ENCODE measurements at regions not wholly inside any gene's neighbourhood (a gene's known extent, or its start where the extent isn't known, plus 50 kb on each side); places are given as distances from the start of the nearest gene placed in this dataset.
"Not testable (repeated sequence)": the region's sequence is repeated elsewhere in the genome, so short reads cannot be mapped to it uniquely, and the experiment has no call there.

DNA sequence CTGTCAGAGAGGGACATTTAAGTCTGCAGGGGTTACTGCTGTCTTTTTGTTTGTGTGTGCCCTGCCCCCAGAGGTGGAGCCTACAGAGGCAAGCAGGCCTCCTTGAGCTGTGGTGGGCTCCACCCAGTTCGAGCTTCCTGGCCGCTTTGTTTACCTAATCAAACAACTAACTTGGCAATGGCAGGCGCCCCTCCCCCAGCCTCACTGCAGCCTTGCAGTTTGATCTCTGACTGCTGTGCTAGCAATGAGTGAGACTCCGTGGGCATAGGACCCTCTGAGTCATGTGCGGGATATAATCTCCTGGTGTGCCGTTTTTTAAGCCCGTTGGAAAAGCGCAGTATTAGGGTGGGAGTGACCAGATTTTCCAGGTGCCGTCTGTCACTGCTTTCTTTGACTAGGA, 216.8 kb upstream of the CDKN2B start:
- not testable (repeated sequence) for DNase-seq

DNA sequence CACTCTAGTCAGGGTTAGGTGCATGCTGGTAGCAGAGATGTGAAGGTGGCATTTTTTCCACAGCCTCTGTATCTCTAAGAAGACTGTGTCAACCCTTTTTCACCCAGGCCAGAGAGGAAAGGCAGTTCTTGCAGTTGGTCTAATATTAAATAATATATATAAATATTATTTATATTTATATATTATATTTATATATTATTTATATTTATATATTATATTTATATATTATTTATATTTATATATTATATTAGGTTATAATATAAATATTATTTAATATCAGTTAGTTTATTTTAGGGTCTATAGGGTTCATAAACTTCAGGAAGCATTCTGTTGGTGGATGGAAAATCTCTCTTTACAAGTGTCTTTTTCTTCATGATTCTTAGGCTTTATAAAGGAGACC, 218.6 kb upstream of the DMRTA1 start:
- DNase-seq: no peak

DNA sequence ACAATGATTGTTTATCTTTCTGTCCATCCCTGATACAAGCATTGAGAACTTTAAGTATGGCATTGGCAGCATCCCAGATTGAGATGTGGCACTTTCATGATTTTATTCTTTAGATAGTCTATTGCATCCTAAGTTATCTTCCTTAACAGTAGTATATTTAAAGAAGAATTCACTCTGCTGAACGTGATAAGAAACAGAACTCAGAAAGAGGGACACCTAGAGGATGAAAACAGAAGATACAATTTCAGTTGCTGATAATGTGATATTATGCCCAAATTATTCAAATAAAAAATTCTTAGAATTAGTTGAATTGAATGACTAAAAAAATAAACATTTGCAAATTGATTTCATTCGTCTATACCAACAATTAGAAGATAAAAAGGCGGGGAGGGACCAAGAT, 218.1 kb upstream of the DMRTA1 start:
- DNase-seq: no peak

DNA sequence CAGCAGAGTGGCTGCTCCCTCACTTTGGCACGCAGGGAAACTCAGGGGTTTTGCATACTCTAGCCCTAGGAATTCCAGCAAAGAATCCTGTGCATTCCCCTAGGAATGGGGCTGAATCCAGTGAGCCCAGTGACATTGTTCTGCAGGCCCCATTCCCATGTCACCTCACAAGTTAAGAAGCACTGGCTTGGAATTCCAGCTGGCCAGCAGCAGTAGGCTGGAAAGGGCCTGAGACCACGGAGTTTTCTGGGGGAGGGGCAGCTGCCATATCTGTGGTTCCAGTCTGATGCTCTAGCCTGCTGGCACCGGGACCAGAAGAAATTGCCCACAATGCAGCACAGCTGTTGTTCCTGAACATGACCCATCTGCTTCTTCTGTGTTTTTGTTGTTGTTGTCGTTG, 217.6 kb upstream of the DMRTA1 start:
- no peak for DNase-seq

DNA sequence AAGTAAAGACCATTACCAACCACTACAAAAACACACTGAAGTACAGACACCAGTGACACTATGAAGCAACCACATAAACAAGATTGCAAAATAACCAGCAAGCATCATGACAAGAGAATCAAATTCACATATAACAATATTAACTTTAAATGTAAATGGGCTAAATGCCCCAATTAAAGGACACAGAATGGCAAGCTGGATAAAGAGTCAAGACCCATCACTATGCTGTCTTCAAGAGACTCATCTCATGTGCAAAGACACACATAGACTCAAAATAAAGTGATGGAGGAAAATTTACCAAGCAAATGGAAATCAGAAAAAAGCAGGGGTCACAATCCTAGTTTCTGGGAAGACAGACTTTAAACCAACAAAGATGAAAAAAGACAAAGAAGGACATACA, 215.3 kb upstream of the DMRTA1 start:
- not testable (repeated sequence) for DNase-seq

DNA sequence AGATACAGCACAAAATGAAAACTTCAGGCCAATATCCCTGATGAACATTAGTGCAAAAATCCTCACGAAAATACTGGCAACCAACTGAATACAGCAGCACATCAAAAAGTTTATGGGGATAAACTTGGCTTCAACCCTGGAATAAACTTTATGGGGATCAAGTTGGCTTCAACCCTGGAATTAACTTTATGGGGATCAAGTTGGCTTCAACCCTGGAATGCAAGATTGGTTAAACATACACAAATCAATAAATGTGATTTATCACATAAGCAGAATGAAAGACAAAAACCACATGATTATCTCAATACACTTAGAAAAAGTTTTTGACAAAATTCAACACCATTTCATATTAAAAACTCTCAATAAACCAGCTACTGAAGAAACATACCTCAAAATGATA, 213.7 kb upstream of the DMRTA1 start:
- no peak for DNase-seq

DNA sequence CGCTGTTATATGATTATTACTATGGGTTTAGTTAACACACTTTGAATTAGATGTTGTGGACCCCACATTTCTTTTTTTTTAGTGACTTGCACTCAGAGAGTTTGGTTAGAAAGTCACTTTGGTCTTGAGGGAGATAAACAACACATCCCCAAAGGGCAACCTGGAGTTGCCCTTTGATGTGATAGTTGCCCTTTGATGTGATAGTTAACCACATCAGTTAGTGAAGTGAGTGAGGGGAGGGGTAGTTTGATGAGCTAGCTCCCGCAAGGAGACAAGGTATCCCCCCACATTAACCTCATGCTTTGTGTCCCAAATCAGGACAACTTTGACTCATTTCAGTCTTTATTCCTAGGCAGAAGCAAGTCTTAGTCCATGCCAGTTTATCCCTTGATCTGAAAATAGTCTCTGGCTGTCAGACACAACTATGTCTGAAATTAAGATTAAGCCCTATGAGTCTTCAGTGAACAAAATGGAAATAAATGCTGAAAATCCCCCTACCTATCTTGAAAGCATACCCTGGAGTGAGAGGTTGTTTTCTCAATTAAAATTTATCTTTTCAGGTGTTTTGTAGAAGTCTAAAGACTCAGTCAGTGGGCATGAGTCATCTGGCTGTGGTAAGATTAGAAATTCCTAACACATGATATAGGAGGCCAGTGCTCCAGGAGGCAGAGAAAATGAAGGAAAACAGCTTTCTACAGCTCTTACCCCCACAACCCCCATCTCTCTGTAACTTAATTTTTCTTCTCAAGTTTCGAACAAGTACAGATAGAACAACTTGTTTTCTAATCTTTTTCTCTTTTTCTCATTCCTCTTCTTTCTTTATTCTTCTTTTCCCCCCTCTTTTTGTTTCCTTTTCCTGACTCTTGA, 208.9 kb upstream of the DMRTA1 start:
- DNase-seq: peak; percentile 17

DNA sequence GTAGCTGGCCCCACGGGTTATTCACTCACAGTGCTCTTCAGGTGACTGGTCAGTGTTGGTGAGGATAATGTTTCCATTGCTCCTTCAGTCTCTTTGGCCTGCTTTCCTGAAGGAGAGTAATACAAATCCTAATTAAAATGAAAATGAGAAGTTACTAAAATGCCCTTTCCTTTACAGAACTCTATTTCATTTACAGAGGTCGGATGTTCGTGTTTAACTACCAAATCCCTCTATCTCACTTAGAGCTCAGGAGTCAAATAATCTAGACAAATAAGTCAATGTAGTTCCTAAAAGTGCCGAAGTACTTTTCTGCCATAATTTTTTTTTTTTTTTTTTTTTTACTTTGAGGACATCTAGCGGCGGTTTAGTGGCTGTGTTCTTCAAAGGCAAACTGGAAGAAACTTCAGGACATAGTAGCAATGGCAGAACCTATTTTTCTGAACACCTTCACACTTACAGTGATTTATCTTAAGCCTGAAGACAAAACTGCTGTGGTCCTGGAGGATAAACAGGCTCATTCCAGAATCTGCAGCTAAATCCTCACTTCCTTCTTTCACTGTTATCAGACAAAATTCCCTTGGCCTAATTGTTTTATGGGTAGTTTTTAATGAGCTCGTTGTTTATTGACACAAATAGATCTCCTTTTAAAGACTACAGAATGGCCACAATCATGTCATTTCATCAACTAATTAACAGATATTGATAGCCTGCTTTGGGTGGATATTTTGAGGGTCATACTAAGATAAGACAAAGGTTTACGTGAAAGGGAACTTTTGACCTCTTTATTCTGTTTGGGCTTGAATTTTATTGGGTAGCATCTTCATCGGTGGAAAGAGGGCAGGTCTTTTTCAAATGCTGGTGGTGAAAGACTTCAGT, 207.6 kb upstream of the DMRTA1 start:
- DNase-seq: peak; percentile 48

DNA sequence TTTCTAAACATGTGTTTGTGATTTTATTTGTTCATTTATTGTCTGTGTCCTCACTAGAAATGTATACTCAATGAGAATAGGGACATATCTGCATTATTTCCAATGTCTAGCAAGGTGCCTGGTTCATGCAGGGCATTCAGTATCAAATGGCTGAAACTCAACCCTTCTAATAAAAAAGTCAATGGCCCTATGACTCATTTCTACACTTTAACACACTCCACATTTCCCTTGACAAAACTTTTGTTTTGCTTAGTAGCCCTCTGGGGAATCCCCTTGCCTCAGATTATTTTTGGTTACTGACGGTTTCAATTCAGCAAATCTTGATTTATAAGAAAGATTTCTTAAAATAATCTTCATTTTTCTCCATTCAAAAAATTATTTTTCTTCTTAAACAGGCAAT, 206.0 kb upstream of the DMRTA1 start:
- DNase-seq: peak; percentile 77

DNA sequence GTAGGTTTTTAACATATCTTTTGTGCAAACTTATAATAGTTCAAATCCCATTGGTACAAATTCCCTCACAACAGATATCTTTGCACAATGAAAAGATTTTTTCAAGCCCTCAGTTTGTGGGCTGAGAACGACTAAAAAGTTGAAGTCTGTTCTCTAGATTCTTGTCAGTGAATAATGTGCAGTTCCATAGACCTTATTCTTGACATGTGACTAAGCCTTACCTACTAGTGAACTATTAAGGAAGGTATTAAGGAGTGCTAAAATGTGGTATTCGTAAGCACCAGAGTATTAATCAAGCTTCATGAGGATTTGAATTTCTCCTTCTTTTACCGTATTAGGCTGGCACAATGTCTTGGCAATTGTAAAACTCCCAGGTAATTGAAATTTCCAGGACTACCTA, 205.6 kb upstream of the DMRTA1 start:
- no peak for DNase-seq

DNA sequence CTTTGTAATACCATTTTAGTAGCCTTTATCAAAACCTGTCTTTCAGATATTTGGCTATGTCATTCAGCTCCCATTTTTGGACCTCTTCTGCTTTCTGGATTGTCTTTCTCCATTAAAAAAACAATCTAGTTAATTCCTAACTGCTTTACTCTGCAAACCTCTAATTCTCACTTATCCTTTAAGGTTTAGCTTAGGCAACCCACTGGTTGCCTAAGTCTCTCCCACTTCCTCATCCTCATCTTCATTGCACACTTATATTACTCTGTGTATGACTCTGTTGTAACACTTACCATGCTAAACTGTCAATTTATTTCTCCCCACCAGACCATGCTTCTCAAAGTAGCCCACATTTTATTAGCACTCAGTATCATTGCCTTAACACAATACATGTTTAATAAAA, 205.0 kb upstream of the DMRTA1 start:
- DNase-seq: peak; percentile 67

DNA sequence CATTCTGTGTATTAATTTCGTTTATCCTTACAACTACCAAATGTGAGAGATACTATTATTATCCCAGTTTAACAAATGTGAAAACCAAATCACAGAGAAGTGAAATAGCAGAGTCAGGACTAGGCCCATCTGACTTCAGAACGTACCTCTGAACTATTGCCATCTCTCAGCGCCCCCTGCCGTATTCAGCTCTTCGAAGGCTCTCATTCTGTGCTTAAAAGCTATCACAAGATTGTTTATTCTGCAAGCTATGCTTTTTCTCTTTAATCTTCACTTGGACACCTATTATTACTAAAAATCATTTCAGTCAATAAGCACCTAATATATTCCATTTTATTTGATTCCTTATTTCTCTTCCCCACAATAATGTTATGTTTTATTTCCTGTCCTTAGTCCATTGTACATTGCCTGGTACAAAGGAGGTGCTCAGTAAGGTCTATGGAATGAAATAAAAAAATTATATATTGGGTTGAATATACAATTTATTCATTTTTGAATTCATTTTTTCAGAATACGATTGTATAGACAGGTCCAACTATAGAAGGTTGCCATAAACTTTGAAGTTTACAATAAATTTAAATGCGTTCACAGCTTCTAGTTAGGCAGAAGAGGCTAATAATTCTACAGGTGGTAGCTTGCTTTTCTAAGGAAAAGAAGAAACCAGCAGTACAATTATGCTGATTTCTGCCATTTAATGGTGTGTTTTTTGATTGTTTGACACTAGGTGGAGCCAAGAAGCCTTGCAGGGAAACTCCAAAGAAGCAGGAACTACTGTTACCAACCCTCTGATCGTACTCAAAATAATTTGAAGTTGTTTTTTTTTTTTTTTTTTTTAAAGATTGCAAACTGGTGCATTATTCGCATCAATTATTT, 202.2 kb upstream of the DMRTA1 start:
- DNase-seq: peak; percentile 67

DNA sequence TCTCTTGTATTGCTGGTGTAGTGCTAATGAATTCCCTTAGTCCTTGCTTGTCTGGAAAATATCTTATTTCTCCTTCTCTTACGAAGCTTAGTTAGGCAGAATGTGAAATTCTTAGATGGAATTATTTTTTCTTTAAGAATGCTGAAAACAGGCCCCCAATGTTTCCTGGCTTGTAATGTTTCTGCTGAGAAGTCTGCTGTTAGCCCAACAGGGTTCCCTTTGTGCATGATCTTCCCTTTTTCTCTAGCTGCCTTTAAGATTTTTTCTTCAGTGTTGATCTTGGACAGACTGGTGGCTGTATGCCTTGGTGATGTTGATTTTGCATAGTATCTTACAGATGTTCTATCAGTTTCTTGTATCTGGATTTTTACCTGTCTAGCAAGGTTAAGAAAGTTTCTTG, 191.3 kb upstream of the DMRTA1 start:
- no peak for DNase-seq

DNA sequence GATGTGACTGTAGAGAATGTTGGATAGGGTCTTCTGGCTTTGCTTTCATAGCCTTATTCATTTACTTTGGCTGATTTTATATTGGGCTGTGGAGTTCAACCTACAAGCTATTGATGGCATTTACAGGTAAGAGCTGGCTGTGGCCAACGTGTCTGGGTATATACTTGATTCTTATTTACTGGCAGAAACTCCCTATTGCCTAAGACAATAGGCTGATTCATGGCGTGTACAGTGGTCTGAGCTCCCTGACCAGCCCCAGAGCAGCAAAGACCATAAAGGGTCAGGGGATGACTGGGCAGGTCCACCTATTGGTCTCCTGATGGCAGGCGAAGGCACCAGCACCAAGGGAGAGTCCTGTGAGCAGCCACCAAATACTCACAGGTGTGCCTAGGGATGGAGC, 190.2 kb upstream of the DMRTA1 start:
- no peak for DNase-seq

DNA sequence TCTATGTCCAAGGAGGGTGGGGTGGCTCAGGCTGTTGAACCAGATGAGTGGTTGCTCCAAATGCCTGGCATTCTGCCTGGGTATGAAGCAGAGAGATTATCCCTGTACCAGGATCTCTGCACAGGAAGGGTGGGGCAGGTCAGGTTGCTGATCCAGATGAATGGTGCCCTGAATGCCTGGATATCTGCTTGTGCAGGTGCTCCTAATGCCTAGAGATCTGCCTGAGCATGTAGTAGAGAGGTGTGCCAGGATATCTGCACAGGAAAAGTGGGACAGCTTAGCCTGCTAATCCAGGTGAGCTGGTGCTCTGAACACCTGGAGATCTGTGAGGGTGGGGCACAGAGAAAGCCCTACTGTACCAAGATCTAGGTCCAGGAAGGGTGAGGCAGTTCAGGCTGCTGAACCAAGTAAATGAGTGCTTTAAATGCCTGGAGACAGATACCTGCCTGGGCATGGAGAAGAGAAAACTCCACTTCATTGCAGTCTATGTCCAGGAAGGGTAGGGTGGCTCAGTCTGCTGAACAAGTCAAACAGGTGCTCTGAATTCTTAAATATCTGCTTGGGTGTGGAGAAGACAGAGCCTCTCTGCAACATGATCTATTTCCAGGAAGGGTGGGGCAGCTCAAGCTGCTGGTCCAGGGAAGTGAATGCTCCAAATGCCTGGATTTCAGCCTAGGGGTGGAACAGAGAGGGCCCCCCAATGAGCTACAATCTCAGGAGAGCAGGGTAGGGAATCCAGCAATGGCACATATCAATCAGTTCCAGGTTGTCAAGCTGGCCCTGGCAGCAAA, 189.4 kb upstream of the DMRTA1 start:
- no peak for DNase-seq

DNA sequence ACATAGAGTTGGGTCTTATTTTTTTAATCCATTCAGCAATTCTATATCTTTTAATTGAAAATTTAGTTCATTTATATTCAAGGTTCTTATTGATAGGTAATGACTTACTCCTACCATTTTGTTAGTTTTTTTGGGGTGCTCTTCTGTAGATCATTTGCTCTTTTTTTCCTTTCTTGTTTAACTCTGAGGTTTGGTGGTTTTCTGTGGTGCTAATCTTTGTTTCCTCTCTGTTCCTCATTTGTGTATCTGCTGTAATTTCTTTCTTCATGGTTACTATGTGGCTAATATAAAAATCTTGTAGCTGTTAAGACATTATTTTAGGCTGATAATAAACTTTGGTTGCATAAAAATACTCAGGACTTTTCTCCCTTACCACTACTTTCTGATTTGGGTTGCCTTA, 181.6 kb upstream of the DMRTA1 start:
- DNase-seq: no peak

DNA sequence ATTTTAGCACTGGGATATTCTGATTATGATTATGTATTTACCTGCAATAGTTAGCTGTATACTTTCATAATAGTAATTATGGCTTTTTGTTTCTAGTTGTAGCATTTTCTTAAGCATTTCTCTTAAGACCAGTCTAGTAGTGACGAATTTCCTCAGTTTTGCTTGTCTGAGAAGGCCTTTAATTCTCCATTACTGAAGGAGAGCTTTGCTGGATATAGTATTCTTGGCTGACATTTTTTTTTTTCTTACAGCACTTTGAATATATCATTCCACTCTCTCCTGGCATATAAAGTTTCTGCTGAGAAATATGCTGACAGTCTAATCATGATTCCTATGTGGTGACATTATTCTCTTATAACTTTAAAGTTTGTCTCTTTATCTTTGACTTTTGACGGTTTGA, 181.1 kb upstream of the DMRTA1 start:
- DNase-seq: no peak

DNA sequence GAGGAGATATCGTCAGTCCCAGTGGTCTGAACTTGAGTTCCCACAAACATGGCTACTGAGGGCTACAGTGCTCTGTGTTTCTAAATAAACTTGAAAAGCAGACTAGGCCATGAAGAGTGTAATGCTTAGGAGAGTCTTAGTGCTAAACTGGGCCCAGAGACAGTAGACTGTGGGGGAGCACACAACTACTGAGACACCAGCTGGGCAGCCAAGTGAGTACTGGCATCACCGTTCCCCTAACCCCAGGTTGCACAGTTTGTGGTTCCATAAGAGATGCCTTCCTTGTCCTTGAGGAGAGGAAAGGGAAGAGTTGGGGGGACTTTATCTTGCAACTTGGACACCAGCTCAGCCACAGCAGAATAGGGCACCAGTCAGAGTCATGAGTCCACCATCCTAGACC, 172.1 kb upstream of the DMRTA1 start:
- DNase-seq: no peak

DNA sequence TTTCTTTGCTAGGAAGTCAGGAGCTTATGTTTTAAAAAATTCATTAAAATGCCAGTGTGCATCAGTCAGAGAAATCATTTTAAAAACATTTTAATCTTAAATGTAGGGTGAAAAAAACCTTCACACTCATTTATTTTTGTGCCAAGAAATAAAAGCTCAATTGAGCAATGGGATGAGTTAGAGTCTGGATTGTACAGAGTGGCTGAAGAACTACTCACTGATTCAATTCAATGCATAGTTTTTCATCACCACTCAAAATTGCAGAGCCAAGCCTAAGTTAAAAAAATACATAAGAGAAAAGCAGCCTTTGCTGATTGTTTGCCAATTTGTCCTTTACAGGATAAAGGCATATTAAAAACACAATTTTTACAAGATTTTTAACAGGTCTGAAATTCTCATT, 168.2 kb upstream of the DMRTA1 start:
- DNase-seq: no peak

DNA sequence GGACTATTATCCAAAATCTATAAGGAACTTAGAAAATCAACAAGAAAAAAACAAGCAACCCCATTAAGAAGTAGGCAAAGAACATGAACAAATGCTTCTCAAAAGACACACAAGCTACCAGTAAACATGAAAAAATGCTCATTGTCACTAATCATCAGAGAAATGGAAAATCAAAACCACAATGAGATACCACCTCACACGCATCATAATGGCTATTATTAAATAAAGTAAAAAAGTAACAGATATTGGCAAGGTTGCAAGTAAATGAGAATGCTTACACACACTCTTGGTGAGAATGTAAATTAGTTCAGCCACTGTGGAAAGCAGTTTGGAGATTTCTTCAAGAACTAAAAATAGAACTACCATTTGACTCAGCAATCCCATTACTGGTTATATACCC, 167.0 kb upstream of the DMRTA1 start:
- DNase-seq: no peak

DNA sequence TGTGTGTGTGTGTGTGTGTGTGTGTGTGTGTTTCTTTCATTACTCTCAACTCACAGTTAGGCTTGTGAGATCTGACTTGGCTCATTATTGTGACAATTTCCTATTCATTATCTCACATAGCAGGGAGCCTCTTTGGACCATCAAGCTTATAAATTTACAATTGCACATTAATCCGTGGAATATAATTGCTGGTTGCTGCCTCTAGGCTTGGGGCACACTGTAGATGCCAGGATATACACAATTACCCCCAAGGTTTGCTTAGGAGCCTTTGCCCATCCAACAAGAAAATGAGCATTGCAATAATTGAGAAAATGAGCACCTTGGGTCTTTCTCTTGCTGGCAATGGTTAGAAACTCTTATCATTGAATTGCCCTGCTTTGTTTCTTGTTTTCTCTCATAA, 161.6 kb upstream of the DMRTA1 start:
- no peak for DNase-seq

DNA sequence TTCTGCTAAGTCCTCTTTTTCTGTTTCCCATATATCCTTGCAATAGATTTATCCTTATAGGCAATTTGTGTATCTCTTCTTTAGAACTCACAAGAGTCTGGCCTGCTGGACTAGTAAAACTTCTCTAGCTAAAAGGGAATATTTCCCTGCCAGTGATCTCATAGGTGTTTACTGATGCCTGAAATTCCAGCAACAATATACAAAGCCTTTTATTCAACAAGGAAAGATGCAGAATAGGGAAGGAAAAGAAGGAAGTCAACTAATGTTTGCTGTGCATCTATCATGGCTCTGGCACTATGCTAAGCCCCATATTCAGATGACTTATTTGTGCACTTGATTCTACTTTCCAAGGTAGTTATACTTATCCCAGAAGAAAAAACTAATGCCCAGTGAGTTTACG, 160.0 kb upstream of the DMRTA1 start:
- DNase-seq: no peak
